Spleen (tissue), 7 donors: ENCODE measurements at regions not wholly inside any gene's neighbourhood (a gene's known extent, or its start where the extent isn't known, plus 50 kb on each side); places are given as distances from the start of the nearest gene placed in this dataset.

Experiments
- POLR2A ChIP-seq, 3 donors: fragments of 450-650 bp; IDR thresholded peaks; one replicate each; pipeline ENCODE4 v1.5.1; 2017; ENCODE audit warnings: antibody characterized with exemption in 3 of 3, mild to moderate bottlenecking in 1 of 3
- TF ChIP-seq, protein P1 (sequence below), 11 experiments: fragments of 200-600 bp in 7 of 11; fragments of 450-650 bp in 4 of 11; sonication (generic) in 4 of 11; IDR thresholded peaks in 8 of 11; conservative IDR thresholded peaks in 3 of 11; 1 replicate in 7 of 11; 2 replicates in 4 of 11; pipeline versions ENCODE4 v1.4.0 to v1.8.0; 2016 to 2021; ENCODE audit warnings: antibody characterized with exemption in 11 of 11, inconsistent platforms in 4 of 11, mild to moderate bottlenecking in 1 of 11
- donor health status: DM: no; HTN: no; CAD: no; lungs with moderate emphysema.
- donor health status: DM: no; HTN: no; CAD: no.
- donor health status: DM: no; HTN: no; CAD: no.

- no peak for TF ChIP-seq POLR2A (IDR thresholded peaks at IDR 0.05)
- TF ChIP-seq, protein P1, sequence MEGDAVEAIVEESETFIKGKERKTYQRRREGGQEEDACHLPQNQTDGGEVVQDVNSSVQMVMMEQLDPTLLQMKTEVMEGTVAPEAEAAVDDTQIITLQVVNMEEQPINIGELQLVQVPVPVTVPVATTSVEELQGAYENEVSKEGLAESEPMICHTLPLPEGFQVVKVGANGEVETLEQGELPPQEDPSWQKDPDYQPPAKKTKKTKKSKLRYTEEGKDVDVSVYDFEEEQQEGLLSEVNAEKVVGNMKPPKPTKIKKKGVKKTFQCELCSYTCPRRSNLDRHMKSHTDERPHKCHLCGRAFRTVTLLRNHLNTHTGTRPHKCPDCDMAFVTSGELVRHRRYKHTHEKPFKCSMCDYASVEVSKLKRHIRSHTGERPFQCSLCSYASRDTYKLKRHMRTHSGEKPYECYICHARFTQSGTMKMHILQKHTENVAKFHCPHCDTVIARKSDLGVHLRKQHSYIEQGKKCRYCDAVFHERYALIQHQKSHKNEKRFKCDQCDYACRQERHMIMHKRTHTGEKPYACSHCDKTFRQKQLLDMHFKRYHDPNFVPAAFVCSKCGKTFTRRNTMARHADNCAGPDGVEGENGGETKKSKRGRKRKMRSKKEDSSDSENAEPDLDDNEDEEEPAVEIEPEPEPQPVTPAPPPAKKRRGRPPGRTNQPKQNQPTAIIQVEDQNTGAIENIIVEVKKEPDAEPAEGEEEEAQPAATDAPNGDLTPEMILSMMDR (IDR thresholded peaks at IDR 0.05 in 8 of 11, conservative IDR thresholded peaks at IDR 0.05 in 3 of 11) = no peak
Measured at GRCh38 chr5:119897537-119898370, 268.4 kb downstream of the FAM170A start.
